NB4 (cell line): ENCODE measurements at regions not wholly inside any gene's neighbourhood (a gene's known extent, or its start where the extent isn't known, plus 50 kb on each side); places are given as distances from the start of the nearest gene placed in this dataset.

ENCODE experiments used
- CTCF ChIP-seq: IDR thresholded peaks from one replicate; pipeline ENCODE4 v1.5.1; 2012; ENCODE audit warnings: low read depth, low read length
- MYC ChIP-seq: IDR thresholded peaks from 2 replicates; pipeline ENCODE4 v1.6.1; 2011; ENCODE audit warnings: low read depth, low read length
- POLR2A ChIP-seq: IDR thresholded peaks from 2 replicates; pipeline ENCODE4 v1.6.1; 2011; ENCODE audit warnings: mild to moderate bottlenecking; ENCODE audit not compliant: insufficient read length; ENCODE audit errors: extremely low read depth

GRCh38 chr6:93574299-93574698, 154.9 kb upstream of the EPHA7 start:
- TF ChIP-seq CTCF (no peak), POLR2A (no peak), MYC (no peak)
